ENCODE measurements at regions not wholly inside any gene's neighbourhood (a gene's known extent, or its start where the extent isn't known, plus 50 kb on each side); places are given as distances from the start of the nearest gene placed in this dataset.

GRCh38 chr2:9100080-9100876 lies 96.8 kb upstream of the MBOAT2 start (continued):
- TF ChIP-seq PRDM15 (CRISPR knock-in tag; IDR thresholded peaks at IDR 0.05) (no peak), RCOR1 (conservative IDR thresholded peaks at IDR 0.05; ENCODE audit: low read depth, low read length) (no peak), RELA (IDR thresholded peaks at IDR 0.05; ENCODE audit: borderline replicate concordance, partially characterized antibody) (peak; percentile 88), ATF7 (IDR thresholded peaks at IDR 0.05; ENCODE audit: low read depth) (peak; percentile 63), RAD21 (IDR thresholded peaks at IDR 0.05; ENCODE audit: insufficient read depth, low read depth, low read length) (peak; percentile 9; the same call in 1 of the 2 replicates), RUNX3 (IDR thresholded peaks at IDR 0.05; ENCODE audit: low read length) (peak; percentile 65), BCL11A (IDR thresholded peaks at IDR 0.05; ENCODE audit: low read depth, low read length) (peak; percentile 81), MYC (IDR thresholded peaks at IDR 0.05; ENCODE audit: insufficient read depth, insufficient read length, insufficient replicate concordance, low read length, severe bottlenecking) (no peak), NFIC (IDR thresholded peaks at IDR 0.05; ENCODE audit: low read depth, low read length) (peak; percentile 76; the same call in 1 of the 2 replicates), CREM (IDR thresholded peaks at IDR 0.05; ENCODE audit: low read depth) (peak; percentile 60; the same call in 1 of the 2 replicates), SMARCA5 (IDR thresholded peaks at IDR 0.05) (peak; percentile 57; the same call in 1 of the 2 replicates), EED (IDR thresholded peaks at IDR 0.05; ENCODE audit: low read depth) (peak; percentile 70; the same call in 1 of the 2 replicates), GABPA (IDR thresholded peaks at IDR 0.05; ENCODE audit: low read depth) (peak; percentile 19; the same call in 1 of the 2 replicates), TCF3 (IDR thresholded peaks at IDR 0.05; ENCODE audit: borderline replicate concordance, insufficient read depth, low read depth, low read length) (0 out of 2 replicates have a peak, but pooled peaks have one; percentile 23), IKZF1 (conservative IDR thresholded peaks at IDR 0.05) (peak; percentile 64), ZNF217 (IDR thresholded peaks at IDR 0.05) (no peak), CTCF (IDR thresholded peaks at IDR 0.05 in 2 of 3, conservative IDR thresholded peaks at IDR 0.05 in 1 of 3; ENCODE audit: control insufficient read depth in 2 of 3, extremely low read depth in 1 of 3, insufficient read depth in 1 of 3, low read depth in 3 of 3, low read length in 3 of 3) (peak in 1 of 3 experiments; percentile 6; a peak in 1 of 6 replicates), SUPT20H (IDR thresholded peaks at IDR 0.05; ENCODE audit: borderline replicate concordance, control insufficient read depth, low read depth, low read length) (no peak), EP300 (IDR thresholded peaks at IDR 0.05; ENCODE audit: borderline replicate concordance in 1 of 2, control insufficient read depth in 1 of 2, low read depth in 2 of 2, low read length in 2 of 2) (peak; percentile 81 to 83; a peak in 3 of 4 replicates), SP1 (IDR thresholded peaks at IDR 0.05; ENCODE audit: low read depth, low read length) (peak; percentile 18), KLF5 (IDR thresholded peaks at IDR 0.05; ENCODE audit: partially characterized antibody) (no peak), BHLHE40 (IDR thresholded peaks at IDR 0.05; ENCODE audit: borderline replicate concordance in 1 of 2, low read depth in 2 of 2, low read length in 1 of 2) (peak; percentile 67 to 68; a peak in 1 of 4 replicates), SIX5 (IDR thresholded peaks at IDR 0.05; ENCODE audit: low read depth, low read length, severe bottlenecking) (no peak)
